Skeletal muscle satellite cell (primary cell): ENCODE measurements at regions not wholly inside any gene's neighbourhood (a gene's known extent, or its start where the extent isn't known, plus 50 kb on each side); places are given as distances from the start of the nearest gene placed in this dataset.
A peak's percentile ranks its signal among the peaks of the same experiment; 100 is the strongest.

ENCODE experiments used
- H3K27me3 ChIP-seq: 2 replicates; pipeline ENCODE4 v1.7.0; 2013; ENCODE audit warnings: low read length; ENCODE audit not compliant: control insufficient read depth, insufficient read depth
- H3K36me3 ChIP-seq: 2 replicates; pipeline ENCODE4 v1.7.0; 2013; ENCODE audit warnings: mild to moderate bottlenecking, control low read depth, low read length; ENCODE audit not compliant: insufficient read depth
- H3K4me1 ChIP-seq: 2 replicates; pipeline ENCODE4 v1.7.0; 2013; ENCODE audit warnings: low read length; ENCODE audit not compliant: control insufficient read depth, insufficient read depth
- H3K4me2 ChIP-seq: 2 replicates; pipeline ENCODE4 v1.7.0; 2013; ENCODE audit warnings: mild to moderate bottlenecking, low read length
- H3K4me3 ChIP-seq: 2 replicates; pipeline ENCODE4 v1.7.0; 2013; ENCODE audit warnings: low read length
- H3K9ac ChIP-seq: 2 replicates; pipeline ENCODE4 v1.7.0; 2013; ENCODE audit warnings: mild to moderate bottlenecking, low read depth, low read length, moderate library complexity
- H3K9me3 ChIP-seq: replicated peaks from 2 replicates; pipeline ENCODE4 v1.7.0; 2013; ENCODE audit warnings: mild to moderate bottlenecking, control low read depth, low read length

DNA sequence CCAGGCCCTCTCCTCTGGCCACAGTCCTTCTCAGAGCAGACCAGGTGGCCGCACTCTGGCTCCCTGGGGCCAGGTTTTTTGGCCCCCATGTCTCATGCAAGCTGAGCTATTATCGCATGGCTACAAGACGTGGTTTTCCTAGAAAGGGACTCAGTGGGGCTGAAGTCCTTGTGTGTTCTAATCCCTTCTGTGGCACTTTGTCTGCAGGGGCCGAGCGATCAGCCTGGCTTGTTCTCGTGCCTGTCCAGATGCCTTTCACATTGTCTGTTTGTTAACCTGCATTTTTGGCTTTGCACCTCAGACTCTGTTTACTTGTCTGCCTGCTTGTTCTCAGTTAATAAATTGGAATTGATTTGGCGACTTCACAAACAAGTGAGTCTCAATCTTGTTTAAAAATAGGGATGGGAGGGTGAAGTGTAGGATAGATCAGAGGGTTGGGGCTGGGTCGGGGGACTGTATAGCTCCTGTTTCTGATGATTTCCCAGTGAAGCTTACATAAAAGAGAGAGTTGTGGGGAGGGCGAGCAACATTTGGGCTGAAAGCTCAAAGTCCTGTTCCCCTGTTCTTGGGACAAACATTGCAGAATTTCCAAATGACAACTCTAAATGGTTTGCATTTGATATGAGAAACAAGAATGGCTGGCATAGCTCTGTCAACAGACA lies 440.4 kb downstream of the COG6 start:
- H3K9ac ChIP-seq, result no peak overlapping the region
- no peaks in the 10 kb centered on the region for H3K36me3 ChIP-seq
- H3K9me3 ChIP-seq, result no peaks in the 10 kb centered on the region
- H3K4me2 ChIP-seq, result no peak overlapping the region
- H3K4me1 ChIP-seq, result no peaks in the 10 kb centered on the region
- H3K27me3 ChIP-seq, result peaks cover 7% of the 10 kb centered on the region
- H3K4me3 ChIP-seq, result no peak overlapping the region

- Histone ChIP-seq H3K9me3 (no peaks in the 10 kb centered on the region), H3K36me3 (no peaks in the 10 kb centered on the region), H3K27me3 (peaks cover 1% of the 10 kb centered on the region), H3K4me1 (no peaks in the 10 kb centered on the region), H3K4me2 (no peak overlapping the region), H3K9ac (no peak overlapping the region), H3K4me3 (no peak overlapping the region)
Measured at GRCh38 chr13:40096357-40096901, 441.0 kb downstream of the COG6 start.

- H3K36me3 ChIP-seq, result no peaks in the 10 kb centered on the region
Measured at GRCh38 chr13:40098246-40098645, 442.8 kb downstream of the COG6 start.

GRCh38 chr13:40101708-40102359 lies 446.4 kb downstream of the COG6 start:
- Histone ChIP-seq H3K27me3 (no peaks in the 10 kb centered on the region), H3K4me1 (peaks cover 14% of the 10 kb centered on the region), H3K4me2 (no peak overlapping the region), H3K4me3 (no peak overlapping the region), H3K36me3 (no peaks in the 10 kb centered on the region), H3K9me3 (no peaks in the 10 kb centered on the region), H3K9ac (no peak overlapping the region)

More at GRCh38 chr13:40098246-40098645, 442.8 kb downstream of the COG6 start:
- Histone ChIP-seq H3K9ac (no peak overlapping the region), H3K9me3 (no peaks in the 10 kb centered on the region), H3K27me3 (no peaks in the 10 kb centered on the region), H3K4me2 (no peak overlapping the region), H3K4me1 (peaks cover 13% of the 10 kb centered on the region), H3K4me3 (no peak overlapping the region)

DNA sequence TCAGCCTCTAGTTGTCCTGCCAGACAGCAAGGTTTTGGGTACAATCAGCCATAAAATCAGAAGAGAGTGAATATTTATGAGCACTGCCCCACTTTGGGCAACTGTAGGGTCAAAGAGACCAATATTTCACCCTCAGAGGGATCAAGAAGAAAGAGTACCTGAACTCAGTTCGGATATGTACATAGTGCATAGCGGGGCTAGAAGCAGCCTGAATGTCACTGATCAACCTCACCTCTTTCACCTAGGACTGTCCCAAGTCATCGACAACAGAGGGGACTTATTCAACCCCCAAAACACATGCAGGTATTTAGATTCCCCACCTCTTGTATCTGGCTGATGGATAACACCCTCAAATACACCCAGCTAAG lies 446.9 kb downstream of the COG6 start:
- Histone ChIP-seq H3K4me2 (no peak overlapping the region), H3K4me1 (peaks cover 14% of the 10 kb centered on the region), H3K9me3 (no peaks in the 10 kb centered on the region), H3K9ac (peak overlapping the region; percentile 14), H3K27me3 (no peaks in the 10 kb centered on the region), H3K4me3 (no peak overlapping the region), H3K36me3 (no peaks in the 10 kb centered on the region)

- Histone ChIP-seq H3K9ac (peak overlapping the region; percentile 17), H3K4me2 (no peak overlapping the region)
Measured at GRCh38 chr13:40102854-40103253, 447.4 kb downstream of the COG6 start.

DNA sequence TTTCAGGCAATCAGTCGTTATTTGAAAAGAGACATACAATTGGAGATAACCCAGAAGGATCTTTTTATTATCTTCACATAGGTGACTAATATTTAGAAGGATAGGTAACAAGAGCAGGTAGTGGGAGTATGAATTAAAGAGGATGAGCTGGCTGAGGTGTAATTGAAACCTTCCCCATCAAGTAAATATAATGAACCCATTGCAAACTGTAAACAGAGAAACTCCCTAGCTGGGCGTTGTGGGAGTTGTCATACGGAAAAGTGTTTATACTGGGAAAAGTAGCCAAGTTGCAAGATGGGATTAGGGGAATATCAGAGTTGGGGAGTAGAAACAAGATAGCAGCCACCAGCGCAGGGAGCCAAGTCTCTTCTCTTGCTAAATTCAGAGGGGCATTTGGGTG lies 448.4 kb downstream of the COG6 start:
- peaks cover 18% of the 10 kb centered on the region for H3K4me1 ChIP-seq
- H3K9me3 ChIP-seq, result no peaks in the 10 kb centered on the region
- no peaks in the 10 kb centered on the region for H3K36me3 ChIP-seq
- H3K4me3 ChIP-seq, result no peak overlapping the region
- H3K27me3 ChIP-seq, result no peaks in the 10 kb centered on the region
- H3K9ac ChIP-seq, result no peak overlapping the region
- no peak overlapping the region for H3K4me2 ChIP-seq

More at GRCh38 chr13:40102854-40103253, 447.4 kb downstream of the COG6 start:
- no peaks in the 10 kb centered on the region for H3K27me3 ChIP-seq
- peaks cover 14% of the 10 kb centered on the region for H3K4me1 ChIP-seq
- H3K36me3 ChIP-seq, result no peaks in the 10 kb centered on the region
- H3K4me3 ChIP-seq, result no peak overlapping the region
- H3K9me3 ChIP-seq, result no peaks in the 10 kb centered on the region

- Histone ChIP-seq H3K9ac (no peak overlapping the region), H3K27me3 (no peaks in the 10 kb centered on the region), H3K36me3 (no peaks in the 10 kb centered on the region), H3K9me3 (no peaks in the 10 kb centered on the region), H3K4me2 (no peak overlapping the region), H3K4me3 (no peak overlapping the region), H3K4me1 (peaks cover 30% of the 10 kb centered on the region)
Measured at GRCh38 chr13:40105231-40105630, 449.8 kb downstream of the COG6 start.

DNA sequence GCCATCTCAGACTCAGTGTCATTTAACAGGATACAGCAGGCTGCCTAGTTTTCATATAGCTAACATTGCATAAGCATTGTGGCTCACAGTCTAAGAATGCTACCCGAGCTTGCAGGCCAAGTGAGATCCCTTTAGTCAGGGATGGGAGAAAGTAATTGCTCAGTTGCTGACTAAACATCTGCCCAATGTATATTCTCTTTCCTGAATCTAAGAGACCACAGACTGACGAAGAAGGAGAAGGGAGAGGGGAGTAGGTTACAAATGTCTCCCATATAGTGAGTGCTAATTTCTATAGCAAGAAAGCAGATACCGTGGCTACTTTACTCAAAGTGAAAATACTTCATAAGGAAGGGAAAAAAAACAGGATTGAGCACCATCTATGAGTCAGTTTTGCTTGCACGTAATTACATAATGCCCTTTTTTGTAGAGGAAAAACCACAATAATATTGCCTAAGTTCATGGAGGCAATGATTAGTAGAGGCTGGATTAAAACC lies 453.9 kb downstream of the COG6 start:
- H3K4me3 ChIP-seq, result peak overlapping the region; percentile 9
- H3K9me3 ChIP-seq, result no peaks in the 10 kb centered on the region
- H3K9ac ChIP-seq, result peak overlapping the region; percentile 59
- H3K4me1 ChIP-seq, result peaks cover 32% of the 10 kb centered on the region
- no peaks in the 10 kb centered on the region for H3K36me3 ChIP-seq
- H3K4me2 ChIP-seq, result peak overlapping the region; percentile 58
- H3K27me3 ChIP-seq, result no peaks in the 10 kb centered on the region

- Histone ChIP-seq H3K4me1 (peaks cover 58% of the 10 kb centered on the region), H3K4me3 (no peak overlapping the region), H3K36me3 (no peaks in the 10 kb centered on the region), H3K4me2 (peak overlapping the region; percentile 12), H3K9me3 (no peaks in the 10 kb centered on the region), H3K27me3 (no peaks in the 10 kb centered on the region), H3K9ac (peak overlapping the region; percentile 72)
Measured at GRCh38 chr13:40113643-40114304, 458.3 kb downstream of the COG6 start.

DNA sequence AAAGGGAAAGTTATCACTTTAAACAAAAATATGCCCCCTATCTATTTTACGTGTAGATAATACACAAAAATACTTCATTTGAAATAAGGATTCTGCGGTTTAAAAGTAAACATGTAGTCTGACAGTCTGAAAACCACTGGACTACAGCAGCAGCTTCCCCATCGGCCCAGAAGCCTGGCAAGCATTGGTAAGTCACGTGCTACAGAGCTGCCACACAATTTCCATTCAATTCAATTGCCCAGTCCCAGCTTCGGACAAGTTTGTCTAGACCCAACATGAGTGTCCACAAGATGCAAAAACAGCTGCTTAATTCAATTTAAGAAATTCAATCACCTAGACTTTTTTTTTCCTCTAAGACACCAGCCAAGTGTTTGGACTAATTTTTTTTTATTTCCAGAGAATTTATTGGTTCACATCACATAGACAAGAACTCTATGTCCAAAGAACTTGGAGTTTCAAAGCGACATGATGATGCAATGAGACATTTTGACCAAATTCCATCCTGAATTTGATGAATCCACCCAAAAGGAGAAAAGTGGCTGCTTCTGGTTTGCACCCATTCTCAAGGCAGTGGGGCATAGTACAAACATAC lies 458.9 kb downstream of the COG6 start:
- Histone ChIP-seq H3K9ac (peak overlapping the region; percentile 72), H3K36me3 (no peaks in the 10 kb centered on the region), H3K4me2 (no peak overlapping the region), H3K4me3 (no peak overlapping the region), H3K9me3 (no peaks in the 10 kb centered on the region), H3K27me3 (no peaks in the 10 kb centered on the region), H3K4me1 (peaks cover 53% of the 10 kb centered on the region)
